HG03060 (cell line): ENCODE measurements at regions not wholly inside any gene's neighbourhood (a gene's known extent, or its start where the extent isn't known, plus 50 kb on each side); places are given as distances from the start of the nearest gene placed in this dataset.
A peak's percentile ranks its signal among the peaks of the same experiment; 100 is the strongest.
"Not testable (repeated sequence)": the region's sequence is repeated elsewhere in the genome, so short reads cannot be mapped to it uniquely, and the experiment has no call there.

ENCODE experiments used
- ATAC-seq: cut with Tn5 transposase; IDR thresholded peaks from one replicate; pipeline ENCODE4 v1.9.1; 2021; ENCODE audit warnings: low read depth, moderate number of reproducible peaks; ENCODE audit not compliant: unreplicated experiment

GRCh38 chr6:10193321-10193720 is 221.6 kb downstream of the TFAP2A start:
- ATAC-seq, result no peak

GRCh38 chr6:10190042-10190441 is 224.8 kb downstream of the TFAP2A start:
- ATAC-seq, result no peak

GRCh38 chr6:10184371-10185227 is 230.3 kb downstream of the TFAP2A start:
- ATAC-seq, result no peak

- no peak for ATAC-seq
Measured at GRCh38 chr6:10180138-10181074, 234.5 kb downstream of the TFAP2A start.

GRCh38 chr6:10177704-10178103 is 237.2 kb downstream of the TFAP2A start:
- no peak for ATAC-seq

GRCh38 chr6:10175362-10175761 is 239.5 kb downstream of the TFAP2A start:
- no peak for ATAC-seq

- no peak for ATAC-seq
Measured at GRCh38 chr6:10174761-10175160, 240.1 kb downstream of the TFAP2A start.

GRCh38 chr6:10174056-10174455 is 240.8 kb downstream of the TFAP2A start:
- ATAC-seq, result no peak

- not testable (repeated sequence) for ATAC-seq
Measured at GRCh38 chr6:10171706-10172105, 243.2 kb downstream of the TFAP2A start.

GRCh38 chr6:10170816-10171215 is 244.1 kb downstream of the TFAP2A start:
- no peak for ATAC-seq

GRCh38 chr6:10166031-10166430 is 248.8 kb downstream of the TFAP2A start:
- ATAC-seq, result no peak

GRCh38 chr6:10163203-10163962 is 251.5 kb downstream of the TFAP2A start:
- ATAC-seq, result no peak

- ATAC-seq, result no peak
Measured at GRCh38 chr6:10156875-10157274, 258.0 kb downstream of the TFAP2A start.

- ATAC-seq, result no peak
Measured at GRCh38 chr6:10154251-10154650, 260.6 kb downstream of the TFAP2A start.

- no peak for ATAC-seq
Measured at GRCh38 chr6:10151144-10151915, 263.5 kb downstream of the TFAP2A start.

- ATAC-seq, result no peak
Measured at GRCh38 chr6:10149603-10150002, 265.3 kb downstream of the TFAP2A start.

- peak; percentile 93 for ATAC-seq
Measured at GRCh38 chr6:10146715-10147451, 268.0 kb downstream of the TFAP2A start.

- ATAC-seq, result no peak
Measured at GRCh38 chr6:10144772-10145171, 270.1 kb downstream of the TFAP2A start.

GRCh38 chr6:10141746-10142443 is 273.0 kb downstream of the TFAP2A start:
- no peak for ATAC-seq
